ENCODE measurements at regions not wholly inside any gene's neighbourhood (a gene's known extent, or its start where the extent isn't known, plus 50 kb on each side); places are given as distances from the start of the nearest gene placed in this dataset.

- TF ChIP-seq CHD7 (IDR thresholded peaks at IDR 0.05; ENCODE audit: insufficient replicate concordance, low read length) (no peak), GABPA (IDR thresholded peaks at IDR 0.05; ENCODE audit: borderline replicate concordance, insufficient read depth, low read length) (no peak), RNF2 (IDR thresholded peaks at IDR 0.05; ENCODE audit: borderline replicate concordance, low read depth, low read length, missing control alignments, poor library complexity, severe bottlenecking) (no peak), CHD1 (IDR thresholded peaks at IDR 0.05; ENCODE audit: low read depth, low read length) (no peak), ATF2 (IDR thresholded peaks at IDR 0.05; ENCODE audit: low read length) (no peak), EZH2 (IDR thresholded peaks at IDR 0.05; ENCODE audit: low read depth, low read length, severe bottlenecking) (no peak), CBX5 (IDR thresholded peaks at IDR 0.05; ENCODE audit: low read depth, low read length) (no peak), TBP (IDR thresholded peaks at IDR 0.05; ENCODE audit: low read depth, low read length) (no peak), KDM4A (IDR thresholded peaks at IDR 0.05; ENCODE audit: low read depth, low read length, severe bottlenecking) (no peak)
These were observed 201.2 kb downstream of the SATB1 start (continued) for GRCh38 chr3:18223974-18224373.

Measured in H1 (cell line).